SJSA1 (cell line): ENCODE measurements at regions not wholly inside any gene's neighbourhood (a gene's known extent, or its start where the extent isn't known, plus 50 kb on each side); places are given as distances from the start of the nearest gene placed in this dataset.

Source experiments
- DNase-seq, 2 experiments: peaks; one replicate each; pipeline ENCODE4 v3.0.0-alpha.2; 2015 to 2020; ENCODE audit warnings: low spot score in 2 of 2, low read depth in 1 of 2
- H3K27ac ChIP-seq: fragments of 250-450 bp; sonication (Bioruptor Pico); 2 replicates; pipeline ENCODE4 v1.5.1; 2020; ENCODE audit warnings: mild to moderate bottlenecking, moderate library complexity
- H3K27me3 ChIP-seq: fragments of 250-450 bp; sonication (Bioruptor Pico); replicated peaks from 2 replicates; pipeline ENCODE4 v1.5.1; 2020; ENCODE audit warnings: mild to moderate bottlenecking, moderate library complexity
- H3K36me3 ChIP-seq: fragments of 250-450 bp; sonication (Bioruptor Pico); 2 replicates; pipeline ENCODE4 v1.5.1; 2020; ENCODE audit warnings: mild to moderate bottlenecking
- H3K4me1 ChIP-seq: fragments of 250-450 bp; sonication (Bioruptor Pico); replicated peaks from 2 replicates; pipeline ENCODE4 v1.6.1; 2021; ENCODE audit warnings: mild to moderate bottlenecking
- H3K4me3 ChIP-seq: fragments of 250-450 bp; sonication (Bioruptor Pico); 2 replicates; pipeline ENCODE4 v1.5.1; 2020; ENCODE audit warnings: mild to moderate bottlenecking
- H3K9me3 ChIP-seq: fragments of 250-450 bp; sonication (Bioruptor Pico); replicated peaks from 2 replicates; pipeline ENCODE4 v1.5.1; 2020; ENCODE audit warnings: mild to moderate bottlenecking

- H3K36me3 ChIP-seq: no peaks in the 10 kb centered on the region
- no peaks in the 10 kb centered on the region for H3K27me3 ChIP-seq
- no peak overlapping the region for H3K4me3 ChIP-seq
- H3K9me3 ChIP-seq: no peaks in the 10 kb centered on the region
- no peak overlapping the region for H3K27ac ChIP-seq
- H3K4me1 ChIP-seq: peaks cover 15% of the 10 kb centered on the region
- DNase-seq: no peak
Observed at GRCh38 chr2:238699307-238700116, 148.4 kb upstream of the TWIST2 start.

GRCh38 chr2:238700117-238700457, 147.8 kb upstream of the TWIST2 start:
- no peak for DNase-seq
- H3K9me3 ChIP-seq: no peaks in the 10 kb centered on the region

GRCh38 chr2:238700506-238701340, 147.2 kb upstream of the TWIST2 start:
- no peaks in the 10 kb centered on the region for H3K27me3 ChIP-seq
- no peak overlapping the region for H3K27ac ChIP-seq
- H3K4me3 ChIP-seq: no peak overlapping the region
- no peak for DNase-seq
- H3K9me3 ChIP-seq: no peaks in the 10 kb centered on the region
- H3K4me1 ChIP-seq: peaks cover 4% of the 10 kb centered on the region
- no peaks in the 10 kb centered on the region for H3K36me3 ChIP-seq

More at GRCh38 chr2:238700117-238700457, 147.8 kb upstream of the TWIST2 start:
- Histone ChIP-seq H3K27ac (no peak overlapping the region), H3K27me3 (no peaks in the 10 kb centered on the region), H3K4me1 (peaks cover 10% of the 10 kb centered on the region), H3K4me3 (no peak overlapping the region), H3K36me3 (no peaks in the 10 kb centered on the region)

- Histone ChIP-seq H3K4me3 (no peak overlapping the region), H3K27me3 (no peaks in the 10 kb centered on the region), H3K4me1 (no peaks in the 10 kb centered on the region; the same call in 1 of the 2 replicates), H3K9me3 (no peaks in the 10 kb centered on the region), H3K36me3 (no peaks in the 10 kb centered on the region), H3K27ac (no peak overlapping the region)
- no peak for DNase-seq
Observed at GRCh38 chr2:238701341-238702206, 146.3 kb upstream of the TWIST2 start.

- DNase-seq: peak in 1 of 2 experiments; percentile 35
- Histone ChIP-seq H3K4me3 (no peak overlapping the region), H3K36me3 (no peaks in the 10 kb centered on the region), H3K27ac (no peak overlapping the region), H3K4me1 (no peaks in the 10 kb centered on the region), H3K9me3 (no peaks in the 10 kb centered on the region), H3K27me3 (no peaks in the 10 kb centered on the region)
Observed at GRCh38 chr2:238702276-238703052, 145.4 kb upstream of the TWIST2 start.

GRCh38 chr2:238703053-238703415, 144.9 kb upstream of the TWIST2 start:
- no peak for DNase-seq
- Histone ChIP-seq H3K27ac (no peak overlapping the region), H3K36me3 (no peaks in the 10 kb centered on the region), H3K9me3 (no peaks in the 10 kb centered on the region), H3K4me1 (no peaks in the 10 kb centered on the region), H3K27me3 (no peaks in the 10 kb centered on the region), H3K4me3 (no peak overlapping the region)

GRCh38 chr2:238703436-238703835, 144.4 kb upstream of the TWIST2 start:
- DNase-seq: no peak
- Histone ChIP-seq H3K27me3 (no peaks in the 10 kb centered on the region; the same call in 1 of the 2 replicates), H3K27ac (no peak overlapping the region), H3K36me3 (no peaks in the 10 kb centered on the region), H3K4me3 (no peak overlapping the region), H3K9me3 (no peaks in the 10 kb centered on the region), H3K4me1 (no peaks in the 10 kb centered on the region)

GRCh38 chr2:238704471-238705225, 143.2 kb upstream of the TWIST2 start:
- Histone ChIP-seq H3K4me1 (no peaks in the 10 kb centered on the region), H3K9me3 (no peaks in the 10 kb centered on the region), H3K36me3 (no peaks in the 10 kb centered on the region), H3K27me3 (no peaks in the 10 kb centered on the region; the same call in 1 of the 2 replicates), H3K4me3 (no peak overlapping the region), H3K27ac (no peak overlapping the region)
- DNase-seq: peak in 1 of 2 experiments; percentile 32

- H3K27ac ChIP-seq: no peak overlapping the region
- no peaks in the 10 kb centered on the region for H3K4me1 ChIP-seq
- H3K36me3 ChIP-seq: no peaks in the 10 kb centered on the region
- no peak overlapping the region for H3K4me3 ChIP-seq
- H3K27me3 ChIP-seq: no peaks in the 10 kb centered on the region; the same call in 1 of the 2 replicates
- peak in 1 of 2 experiments; percentile 2 for DNase-seq
- no peaks in the 10 kb centered on the region for H3K9me3 ChIP-seq
Observed at GRCh38 chr2:238706163-238706562, 141.7 kb upstream of the TWIST2 start.

GRCh38 chr2:238706673-238707072, 141.2 kb upstream of the TWIST2 start:
- no peak overlapping the region for H3K27ac ChIP-seq
- H3K4me3 ChIP-seq: no peak overlapping the region
- no peaks in the 10 kb centered on the region; the same call in 1 of the 2 replicates for H3K27me3 ChIP-seq
- peak in 1 of 2 experiments; percentile 1 for DNase-seq
- H3K4me1 ChIP-seq: no peaks in the 10 kb centered on the region
- no peaks in the 10 kb centered on the region for H3K9me3 ChIP-seq
- H3K36me3 ChIP-seq: no peaks in the 10 kb centered on the region

GRCh38 chr2:238709325-238710025, 138.4 kb upstream of the TWIST2 start:
- H3K27me3 ChIP-seq: no peaks in the 10 kb centered on the region; the same call in 1 of the 2 replicates
- H3K4me1 ChIP-seq: no peaks in the 10 kb centered on the region
- no peak for DNase-seq
- H3K4me3 ChIP-seq: no peak overlapping the region
- H3K36me3 ChIP-seq: no peaks in the 10 kb centered on the region
- H3K27ac ChIP-seq: no peak overlapping the region
- H3K9me3 ChIP-seq: no peaks in the 10 kb centered on the region
